Anterior cingulate cortex (tissue), 58 donors: ENCODE measurements at regions not wholly inside any gene's neighbourhood (a gene's known extent, or its start where the extent isn't known, plus 50 kb on each side); places are given as distances from the start of the nearest gene placed in this dataset.

ENCODE experiments used
- DNase-seq, 58 donors: peaks; one replicate each; lab custom pipeline; 2025; lab: John Stamatoyannopoulos, UW

DNA sequence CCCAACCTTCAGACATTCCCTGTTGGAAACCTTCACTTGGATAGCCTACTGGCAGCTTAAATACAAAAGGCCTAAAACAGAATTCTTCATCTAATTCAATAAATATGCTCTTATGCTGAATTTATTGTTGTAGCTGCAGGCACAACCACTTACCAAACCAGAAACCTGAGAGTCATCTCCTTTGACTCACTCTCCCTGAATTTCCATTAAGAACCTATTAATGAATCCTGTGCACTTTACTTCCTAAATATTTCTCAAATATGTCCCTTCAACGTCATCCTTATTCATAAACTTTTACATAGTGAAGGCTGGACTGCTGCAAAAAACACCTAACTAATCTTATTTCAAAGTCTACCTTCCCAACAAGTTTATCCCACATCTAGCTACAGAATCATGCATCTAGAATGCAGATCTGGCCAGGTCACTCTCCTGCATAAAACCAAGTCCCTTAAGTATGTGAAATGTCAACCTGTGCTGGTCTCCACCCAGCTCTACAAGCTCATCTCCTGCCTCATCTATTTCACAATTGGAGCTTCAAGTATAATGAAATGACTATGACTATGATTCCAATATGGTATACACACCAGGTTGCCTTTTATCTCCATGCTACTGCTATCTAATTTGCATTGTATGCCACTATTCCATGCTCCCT, 354.2 kb downstream of the ZEB2 start:
- no peak for DNase-seq

DNA sequence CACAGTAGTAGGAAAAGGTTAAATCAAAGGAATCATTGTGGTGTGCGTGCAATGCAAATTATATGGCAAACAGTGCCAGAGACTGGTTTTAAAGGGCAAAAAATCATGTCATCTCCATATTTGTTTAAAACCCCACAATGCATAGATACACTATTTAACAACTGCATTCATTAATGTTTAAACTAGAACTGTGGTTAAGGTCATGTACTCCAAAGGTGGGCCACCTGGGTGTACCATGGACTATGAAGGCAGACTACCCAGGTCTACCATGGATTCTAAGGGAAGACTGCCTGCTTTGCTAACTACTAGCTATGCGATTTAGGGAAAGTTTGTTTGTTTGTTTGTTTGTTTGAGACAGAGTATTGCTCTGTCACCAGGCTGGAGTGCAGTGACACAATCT, 356.3 kb downstream of the ZEB2 start:
- DNase-seq: no peak

DNA sequence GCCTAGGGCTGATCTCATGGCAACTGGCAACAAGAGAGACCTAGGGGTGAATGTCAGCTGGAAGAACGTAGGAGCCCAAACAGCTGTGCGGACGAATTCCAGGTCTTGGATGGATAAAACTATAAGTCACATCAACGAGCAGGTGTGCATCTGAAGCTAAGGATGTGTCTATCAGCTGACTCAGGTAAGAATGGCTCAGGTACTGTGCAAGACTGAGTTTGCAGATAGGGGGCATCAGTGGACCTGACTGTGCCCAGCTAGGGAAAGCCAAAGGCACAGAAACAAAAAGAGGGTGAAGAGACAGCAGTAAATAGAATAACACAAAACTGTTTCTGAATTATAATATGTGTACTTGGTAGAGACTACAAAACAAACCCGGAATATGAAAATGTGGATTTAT, 357.3 kb downstream of the ZEB2 start:
- no peak for DNase-seq

DNA sequence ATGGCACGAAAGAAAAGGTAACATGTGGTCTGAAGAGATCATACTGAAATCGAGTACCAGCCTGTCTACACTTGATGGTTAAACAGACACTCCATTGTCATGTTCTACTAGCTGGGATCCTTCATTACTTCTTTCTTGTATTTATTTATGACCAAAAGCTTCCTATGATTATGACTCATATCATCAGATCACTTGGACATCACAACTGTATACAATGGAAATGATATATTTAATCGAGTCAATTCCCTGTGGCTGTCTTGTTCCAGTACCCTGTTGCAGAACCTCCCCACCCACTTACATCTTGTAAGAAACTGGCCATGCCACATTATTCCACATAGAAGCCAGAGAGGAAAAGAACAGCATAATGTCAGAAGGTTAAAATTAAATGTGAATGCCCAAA, 358.9 kb downstream of the ZEB2 start:
- DNase-seq: no peak

DNA sequence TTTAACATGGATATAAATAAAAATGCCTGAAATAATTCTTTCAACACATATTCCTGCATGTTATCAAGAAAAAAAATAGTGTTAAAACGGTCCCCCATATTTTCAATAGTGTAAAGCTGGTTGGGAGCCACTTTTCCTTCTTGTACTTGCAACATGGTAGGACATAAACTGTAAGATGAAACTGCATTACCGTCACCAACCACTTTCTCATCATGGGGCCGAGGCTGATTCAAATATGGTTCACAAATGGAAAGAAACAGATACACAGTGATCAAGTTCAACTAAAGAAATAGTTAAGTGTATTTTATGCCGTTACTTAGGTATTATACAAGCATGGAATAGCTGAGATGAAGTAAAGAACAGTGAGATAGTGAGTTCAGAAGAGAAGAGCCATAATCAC, 360.7 kb downstream of the ZEB2 start:
- DNase-seq: no peak

DNA sequence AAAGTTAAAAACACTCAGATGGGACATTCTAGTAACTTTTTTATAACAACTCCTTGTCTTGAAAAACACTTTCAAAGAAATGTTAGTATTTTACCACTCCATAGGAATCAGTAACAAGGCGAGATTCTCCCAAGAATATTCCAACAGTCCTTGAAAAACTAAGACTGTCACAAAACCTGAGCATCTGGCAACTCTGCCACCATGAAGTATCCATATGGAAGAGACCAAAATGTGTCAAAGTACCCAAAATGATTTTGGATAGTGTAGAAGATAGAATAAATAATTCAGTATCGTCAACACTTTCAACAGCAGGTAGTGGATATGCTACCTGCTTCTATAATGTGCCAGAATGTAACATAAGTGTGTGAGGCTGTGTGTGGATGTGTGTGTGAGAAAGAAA, 361.8 kb downstream of the ZEB2 start:
- DNase-seq: no peak

DNA sequence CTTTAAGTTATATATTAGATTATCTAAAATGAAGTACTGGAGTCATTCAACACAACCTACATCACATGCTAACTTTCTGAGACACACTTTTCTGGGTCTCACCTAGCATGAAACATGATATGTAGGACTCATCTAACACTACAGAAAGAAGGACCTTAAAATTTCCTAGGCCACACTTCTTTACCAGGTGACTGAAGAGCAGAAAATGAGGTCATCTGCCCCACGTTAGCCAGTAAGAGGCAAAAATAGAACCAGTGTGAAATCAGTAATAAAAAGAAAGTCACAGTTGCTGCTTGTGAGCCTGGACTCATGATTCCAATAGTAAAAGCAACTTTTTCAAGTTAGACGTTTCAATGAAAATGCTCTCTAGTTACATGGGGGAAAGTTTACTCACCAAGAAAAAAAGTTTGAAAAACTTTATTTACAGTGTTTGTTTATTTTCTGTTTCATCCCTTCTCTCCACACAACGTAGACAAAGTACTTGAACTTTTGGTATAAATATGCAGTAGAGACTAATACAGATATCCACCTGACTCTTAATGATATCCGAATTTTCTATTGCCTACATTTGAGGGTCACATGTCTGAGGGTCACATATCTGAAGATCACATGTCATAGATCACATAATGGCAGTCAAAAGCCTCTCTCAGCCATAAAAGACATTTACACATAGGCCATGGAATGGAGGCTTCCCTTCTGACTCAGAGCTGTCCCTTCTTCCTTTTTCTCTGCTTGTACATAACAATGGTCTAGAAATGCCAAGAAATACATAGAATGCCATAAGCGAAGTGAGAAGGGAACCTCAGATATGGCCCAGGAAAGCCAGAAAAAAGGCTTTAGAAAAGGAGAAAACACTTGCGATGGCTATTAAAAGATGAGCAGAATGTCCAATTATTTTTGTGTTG, 362.9 kb downstream of the ZEB2 start:
- DNase-seq: no peak

DNA sequence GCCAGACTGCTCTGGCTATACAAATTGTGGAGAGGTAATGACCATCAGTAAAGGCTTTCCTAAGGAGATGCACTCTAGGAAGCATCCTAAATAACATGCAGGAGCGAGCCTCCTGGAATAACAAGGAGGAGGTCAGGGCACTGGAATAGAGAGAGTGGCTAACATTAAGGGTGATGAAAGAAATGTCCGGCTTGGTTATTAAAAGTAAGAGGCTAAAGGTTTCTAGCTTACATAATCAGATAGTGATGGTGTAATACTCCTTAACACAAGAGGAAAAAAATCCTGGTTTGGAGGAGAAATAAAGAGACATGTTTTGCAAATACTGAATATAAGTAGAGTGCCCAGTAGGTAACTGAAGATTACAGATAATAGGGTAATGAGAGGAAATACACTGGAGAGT, 365.7 kb downstream of the ZEB2 start:
- DNase-seq: no peak

DNA sequence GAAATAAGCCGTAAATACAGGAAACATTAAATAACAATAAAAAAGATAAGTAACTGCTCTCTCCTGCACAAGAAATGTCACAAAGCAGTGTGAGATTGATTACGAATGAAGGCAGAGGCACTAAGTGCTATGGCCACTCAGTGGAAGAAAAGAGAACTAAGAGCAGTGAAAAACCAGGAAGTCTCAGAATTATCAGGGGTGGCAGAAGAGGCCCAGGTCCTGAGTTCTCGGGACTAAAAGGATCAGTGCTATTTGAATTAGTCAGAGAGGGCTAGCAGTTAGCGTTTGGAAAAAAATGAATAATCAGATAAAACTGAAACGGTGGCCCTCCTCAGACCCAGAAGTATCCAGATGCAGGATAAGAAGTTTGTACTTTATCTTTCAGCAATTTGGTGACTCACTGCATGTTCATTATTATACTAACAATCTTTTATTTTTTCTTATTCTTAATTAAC, 367.1 kb downstream of the ZEB2 start:
- DNase-seq: no peak

DNA sequence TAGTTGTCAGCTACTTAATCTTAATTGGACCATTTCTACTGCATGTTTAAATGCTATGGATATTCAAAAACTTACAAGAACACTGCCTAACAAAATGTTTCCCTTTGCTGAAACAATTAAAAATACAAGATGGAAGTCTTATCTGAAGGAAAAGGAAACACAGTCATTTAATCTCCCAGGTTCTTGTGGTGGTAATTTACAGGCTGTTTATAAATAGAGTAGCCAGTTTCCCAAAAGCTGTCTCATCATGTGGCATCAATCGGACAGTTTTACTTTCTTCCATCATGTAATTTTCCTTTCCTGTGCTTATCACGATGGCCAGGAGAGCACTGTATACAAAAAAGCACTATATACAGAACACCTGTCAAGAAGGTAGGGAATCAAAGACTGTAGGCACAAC, 368.1 kb downstream of the ZEB2 start:
- no peak for DNase-seq

DNA sequence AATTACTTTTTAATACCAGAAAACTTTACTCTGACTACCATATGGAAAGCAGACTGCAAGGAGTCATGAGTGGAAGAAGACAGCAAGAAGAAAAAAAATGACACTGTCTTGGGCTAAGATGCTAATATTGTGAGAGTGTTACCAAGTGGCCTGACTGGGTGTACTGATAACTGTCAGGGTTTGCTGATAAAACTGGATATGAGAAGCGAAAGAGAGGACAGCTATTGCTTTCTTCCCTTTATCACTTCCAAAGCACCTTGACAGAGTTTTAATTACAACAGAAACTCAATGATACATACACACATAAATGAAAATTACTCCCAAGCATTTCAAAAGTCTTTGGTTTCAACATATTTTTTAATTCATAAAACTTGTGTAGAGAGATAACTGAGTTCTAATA, 368.5 kb downstream of the ZEB2 start:
- DNase-seq: no peak

DNA sequence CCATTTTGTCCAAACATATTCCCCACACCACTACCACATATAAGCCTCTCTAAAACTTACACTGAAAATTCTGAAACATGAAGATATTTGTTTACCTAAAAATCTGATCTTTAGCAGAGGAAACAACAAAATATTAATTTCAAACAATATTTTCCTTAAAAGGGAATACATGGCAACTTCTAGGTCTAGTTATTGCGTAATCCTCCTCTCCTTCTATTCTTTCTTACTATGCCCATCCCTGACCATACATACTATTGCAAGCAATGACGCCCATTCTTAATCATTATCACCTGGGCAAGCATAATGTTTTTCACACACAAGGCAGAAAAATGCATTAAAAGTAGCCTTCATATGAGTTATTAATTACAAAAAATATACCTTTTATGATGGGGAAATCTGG, 372.6 kb downstream of the ZEB2 start:
- no peak for DNase-seq

DNA sequence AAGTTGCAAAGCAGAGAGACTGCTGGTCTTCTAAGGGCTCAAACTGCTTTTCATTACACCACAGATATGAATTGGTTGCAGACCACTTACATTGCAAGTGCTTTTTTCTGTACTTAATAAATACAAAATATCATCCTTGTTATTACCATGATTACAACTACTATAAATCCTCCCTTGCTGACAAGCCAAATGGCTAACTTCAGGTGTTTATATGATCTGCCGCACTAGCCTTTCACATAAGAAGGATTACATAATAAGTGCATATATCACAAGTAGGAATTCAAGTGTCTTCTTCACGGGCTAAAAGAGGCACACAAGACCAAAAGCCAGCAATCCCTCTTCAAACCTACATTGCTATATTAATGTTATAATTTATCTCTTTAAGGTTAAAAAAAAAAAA, 373.0 kb downstream of the ZEB2 start:
- DNase-seq: no peak

DNA sequence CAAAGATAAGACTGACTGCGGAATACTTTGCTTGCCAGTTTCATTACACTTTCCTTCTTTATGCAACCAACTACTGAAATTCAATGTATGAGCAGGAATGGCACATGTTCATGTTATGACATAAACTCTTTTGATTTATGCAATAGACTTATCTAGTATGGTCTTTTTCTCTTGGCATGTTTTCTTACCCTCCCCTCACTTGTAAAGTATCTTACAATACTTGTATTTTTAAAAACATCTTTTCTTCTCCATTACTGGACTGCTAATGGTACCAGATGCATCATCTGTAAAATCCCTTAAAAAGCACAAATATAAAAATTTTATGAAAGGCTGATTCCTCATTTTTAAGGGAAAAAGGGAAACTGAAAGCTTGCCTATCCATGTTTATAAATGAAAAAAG, 373.8 kb downstream of the ZEB2 start:
- no peak for DNase-seq

DNA sequence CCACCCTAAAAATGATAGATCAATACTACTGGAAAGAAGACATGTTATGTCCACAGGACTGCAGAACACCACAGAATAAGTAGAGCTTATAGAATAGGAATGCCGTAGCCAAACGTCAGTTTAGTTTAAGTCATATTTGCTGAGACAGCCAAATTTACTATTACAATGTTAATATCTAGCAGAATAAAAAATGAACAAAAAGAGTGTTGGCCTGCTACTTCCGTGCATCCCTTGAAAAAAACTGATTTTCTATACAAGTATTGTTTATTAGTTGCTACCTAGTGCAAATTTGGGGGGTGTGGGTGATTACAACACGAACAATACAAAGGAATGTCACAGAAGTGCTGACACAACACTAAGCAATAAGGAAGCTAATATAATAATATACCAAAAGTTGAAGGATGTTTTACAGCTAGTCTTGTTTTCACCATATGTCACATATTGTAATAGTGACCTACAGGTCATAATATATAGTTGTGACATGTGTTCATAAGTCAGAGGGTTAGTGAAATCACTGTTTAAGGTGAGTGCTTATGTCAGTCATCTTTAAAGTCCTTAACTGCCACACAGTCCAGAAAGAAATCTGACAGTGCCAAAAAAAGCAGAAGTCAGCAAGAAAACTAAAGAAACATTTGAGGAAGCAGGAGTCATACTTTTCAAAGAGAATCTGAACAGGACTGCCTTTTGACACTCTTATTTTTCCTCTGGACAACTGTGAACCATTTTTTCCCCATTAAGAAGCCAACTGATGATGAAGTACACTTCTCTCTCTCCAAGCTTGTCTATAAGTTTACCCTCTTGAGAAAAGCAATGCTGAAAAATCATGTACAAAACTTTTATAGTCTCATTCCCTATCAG, 376.4 kb downstream of the ZEB2 start:
- no peak for DNase-seq

DNA sequence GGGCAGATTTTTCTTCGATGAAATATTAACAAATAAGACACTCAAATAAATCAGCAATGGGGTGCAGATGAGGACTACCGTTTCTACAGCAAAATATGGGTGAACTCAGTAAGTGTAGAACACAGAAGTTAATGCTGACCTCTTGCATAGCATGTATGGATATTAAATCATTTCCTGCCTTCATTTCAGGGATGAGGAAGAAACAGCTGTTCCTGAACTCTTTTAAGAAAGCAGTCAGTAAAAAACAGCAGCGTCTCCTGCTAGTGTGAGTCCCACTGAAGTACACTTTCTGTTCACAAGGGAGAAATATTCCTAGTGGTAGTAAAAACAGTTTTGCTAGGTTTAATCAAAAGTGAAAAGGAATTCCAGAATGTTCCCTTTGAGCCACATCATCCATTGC, 379.0 kb downstream of the ZEB2 start:
- DNase-seq: no peak

DNA sequence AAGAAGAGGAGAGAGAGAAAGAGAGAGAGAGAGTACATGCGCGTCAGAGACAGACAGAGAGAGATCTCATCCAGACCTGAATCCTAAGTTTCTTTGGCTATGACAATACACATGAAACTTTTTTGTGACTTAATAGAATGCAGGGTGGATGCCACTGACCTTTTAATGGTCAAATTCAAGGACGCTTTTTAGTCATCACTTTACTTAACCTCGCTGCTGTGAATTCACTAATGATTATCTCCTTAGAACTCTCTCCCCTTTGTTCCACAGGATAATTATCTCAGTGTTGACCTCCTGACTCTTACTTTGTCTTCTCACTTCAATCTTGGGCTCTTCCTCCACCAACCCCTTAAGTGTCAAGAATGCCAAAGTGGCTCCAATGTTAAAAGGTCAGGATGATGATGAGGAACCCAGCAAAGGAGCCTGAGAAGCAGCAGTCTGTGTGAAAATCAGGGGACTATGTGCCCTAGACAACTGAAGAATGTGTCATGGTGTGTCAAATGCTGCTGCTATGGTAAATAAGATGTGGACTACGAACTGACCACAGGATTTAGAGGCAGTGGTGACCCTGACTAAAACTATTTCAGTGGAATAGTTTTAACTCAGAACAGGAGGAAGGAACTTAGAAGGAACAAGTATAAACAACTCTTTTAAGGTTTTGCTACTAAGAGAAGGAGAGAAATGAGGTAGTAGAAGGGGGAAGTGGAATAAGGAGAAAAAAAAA, 382.1 kb downstream of the ZEB2 start:
- DNase-seq: no peak

DNA sequence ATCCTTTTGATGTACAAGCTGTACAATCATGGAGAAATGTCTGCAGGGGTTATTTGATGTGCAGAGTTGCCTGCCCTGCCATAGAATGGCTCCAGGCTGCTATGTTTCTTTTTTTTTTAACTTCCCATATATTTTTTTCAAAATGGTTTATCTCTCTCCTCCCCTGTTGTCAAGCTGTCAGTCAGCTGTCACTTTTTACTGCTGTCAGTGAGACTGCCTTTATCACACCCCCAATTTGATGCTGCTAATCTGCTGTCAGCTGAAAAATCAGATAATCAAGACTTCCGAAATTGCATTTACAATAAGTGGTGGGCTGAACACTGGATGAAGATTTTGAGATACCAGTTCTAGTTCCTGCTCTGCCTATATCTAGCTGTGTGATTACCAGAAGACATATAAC, 382.6 kb downstream of the ZEB2 start:
- DNase-seq: no peak

DNA sequence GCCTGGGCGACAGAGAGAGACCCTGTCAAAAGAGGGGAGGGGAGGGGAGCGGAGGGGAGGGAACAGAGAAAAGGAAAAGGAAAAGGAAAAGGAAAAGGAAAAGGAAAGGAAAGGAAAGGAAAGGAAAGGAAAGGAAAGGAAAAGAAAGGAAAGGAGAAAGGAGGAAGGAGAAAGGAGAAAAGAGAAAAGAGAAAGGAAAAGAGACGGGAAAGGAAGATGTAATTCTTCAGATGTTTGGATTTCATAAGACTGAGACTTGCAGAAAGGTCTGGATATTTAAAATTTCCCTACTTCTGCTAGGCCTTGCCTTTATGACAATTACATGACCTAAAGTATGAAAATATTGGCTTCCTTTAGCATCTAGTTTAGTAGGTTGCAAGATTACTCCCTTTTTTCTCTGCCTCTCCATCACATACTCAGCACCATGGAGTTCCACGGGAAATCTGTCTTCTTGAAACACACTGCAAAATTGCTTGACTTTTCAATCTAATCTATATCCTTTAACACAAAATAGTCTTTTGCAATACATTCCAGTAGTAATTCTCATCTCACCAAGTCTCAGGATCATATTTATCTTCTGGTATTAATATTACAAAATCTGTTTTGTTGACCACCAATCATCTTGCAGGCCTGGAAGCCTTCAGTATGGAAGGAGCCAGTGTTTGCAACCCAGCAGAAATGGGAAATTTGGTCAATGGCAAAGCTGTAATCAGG, 383.5 kb downstream of the ZEB2 start:
- no peak for DNase-seq
